OCI-LY7 (cell line): ENCODE measurements at regions not wholly inside any gene's neighbourhood (a gene's known extent, or its start where the extent isn't known, plus 50 kb on each side); places are given as distances from the start of the nearest gene placed in this dataset.

Source experiments
- BruUV-seq: library from RNA; stranded (reverse); fragments of 400-500 nt; replicated peaks from 2 replicates; lab custom pipeline; 2021; lab: Mats Ljungman, UMichigan
- CTCF ChIA-PET: fragments of 300-600 bp; sonication (Branson Sonifier 250); formaldehyde crosslinking; loops from one replicate; lab custom pipeline; 2022; ENCODE audit warnings: antibody characterized with exemption; ENCODE audit not compliant: unreplicated experiment; lab: Charles Lee
- POLR2A ChIA-PET: fragments of 300-600 bp; sonication (Branson Sonifier 250); formaldehyde crosslinking; loops from one replicate; lab custom pipeline; 2022; ENCODE audit warnings: antibody characterized with exemption; lab: Charles Lee
- DNase-seq: peaks from one replicate; pipeline ENCODE4 v3.0.0-alpha.2; 2015; ENCODE audit warnings: low spot score
- H2AFZ ChIP-seq: fragments of 200-600 bp; sonication (generic), shearing (Covaris generic); 2 replicates; pipeline ENCODE4 v1.6.1; 2014; ENCODE audit warnings: mild to moderate bottlenecking, antibody characterized with exemption, low read length, moderate library complexity
- H3K27ac ChIP-seq: fragments of 200-600 bp; sonication (generic); 2 replicates; pipeline ENCODE4 v1.5.1; 2014; ENCODE audit warnings: mixed run types, low read depth, mild to moderate bottlenecking, moderate library complexity, low read length, inconsistent platforms; ENCODE audit not compliant: poor library complexity, severe bottlenecking
- H3K36me3 ChIP-seq: fragments of 200-600 bp; sonication (generic); 2 replicates; pipeline ENCODE4 v1.6.1; 2014; ENCODE audit warnings: mild to moderate bottlenecking, antibody characterized with exemption, low read length, moderate library complexity, mixed read lengths; ENCODE audit not compliant: insufficient read depth
- H3K4me1 ChIP-seq: fragments of 200-600 bp; sonication (generic); 2 replicates; pipeline ENCODE4 v1.5.1; 2014; ENCODE audit warnings: mild to moderate bottlenecking, low read length; ENCODE audit not compliant: insufficient read depth, poor library complexity, severe bottlenecking
- H3K4me2 ChIP-seq: fragments of 200-600 bp; sonication (generic); 2 replicates; pipeline ENCODE4 v1.6.1; 2014; ENCODE audit warnings: mild to moderate bottlenecking, low read length
- H3K4me3 ChIP-seq: fragments of 200-600 bp; sonication (generic); 2 replicates; pipeline ENCODE4 v1.5.1; 2014; ENCODE audit warnings: mild to moderate bottlenecking, low read depth, low read length; ENCODE audit not compliant: poor library complexity, severe bottlenecking
- H3K79me2 ChIP-seq: fragments of 200-600 bp; sonication (generic); 2 replicates; pipeline ENCODE4 v1.6.1; 2016; ENCODE audit warnings: low read depth, mild to moderate bottlenecking, low read length, moderate library complexity, mixed read lengths; ENCODE audit not compliant: insufficient read depth
- H3K9me2 ChIP-seq: fragments of 200-600 bp; sonication (generic); 2 replicates; pipeline ENCODE4 v1.6.1; 2016; ENCODE audit warnings: mild to moderate bottlenecking, low read length, mixed read lengths; ENCODE audit not compliant: insufficient read depth
- H3K9me3 ChIP-seq: fragments of 200-600 bp; sonication (generic); 2 replicates; pipeline ENCODE4 v1.6.1; 2014; ENCODE audit warnings: mild to moderate bottlenecking, mixed run types, low read length, mixed read lengths
- H4K20me1 ChIP-seq: fragments of 200-600 bp; sonication (generic); 2 replicates; pipeline ENCODE4 v1.6.1; 2014; ENCODE audit warnings: mild to moderate bottlenecking, antibody characterized with exemption, low read length, moderate library complexity, mixed read lengths; ENCODE audit not compliant: insufficient read depth
- EZH2phosphoT487 ChIP-seq: fragments of 200-600 bp; sonication (generic); IDR thresholded peaks from 2 replicates; pipeline ENCODE4 v1.6.1; 2018; ENCODE audit warnings: low read depth, borderline replicate concordance, mild to moderate bottlenecking, mixed run types, antibody characterized with exemption, low read length, moderate library complexity, mixed read lengths
- intact Hi-C: fragments of 100-400 bp; cut with micrococcal nuclease; formaldehyde crosslinking; loops from one replicate; pipeline ENCODE4 v1.10.0; 2022; ENCODE audit not compliant: unreplicated experiment
- TF ChIP-seq, protein P1 (sequence below): fragments of 200-600 bp; sonication (generic); conservative IDR thresholded peaks from 2 replicates; pipeline ENCODE4 v1.5.1; 2014; ENCODE audit warnings: mild to moderate bottlenecking, antibody characterized with exemption, low read length, moderate library complexity, mixed read lengths

DNA sequence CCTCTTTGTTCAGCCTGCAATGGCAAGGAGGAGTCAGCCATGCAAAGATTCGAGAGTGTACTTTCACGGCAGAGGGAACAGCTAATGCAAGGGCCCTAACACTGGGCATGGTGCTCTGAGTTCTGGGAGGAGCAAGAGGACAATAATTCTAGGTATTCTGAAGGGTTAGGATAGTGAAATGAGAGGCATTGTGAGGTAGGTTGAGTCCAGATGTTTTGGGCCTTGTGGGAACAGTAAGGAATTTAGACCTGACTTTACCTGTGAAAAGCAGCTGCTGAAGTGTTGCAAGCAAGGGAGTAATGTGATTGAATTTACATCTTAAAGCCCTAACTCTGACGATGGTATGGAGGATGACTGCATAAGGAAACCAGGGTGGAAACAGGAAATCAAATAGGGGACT is 211.6 kb downstream of the CNTN3 start:
- H3K9me3 ChIP-seq: no peaks in the 10 kb centered on the region
- CTCF ChIA-PET: no interaction called here
- H3K4me2 ChIP-seq: no peak overlapping the region
- H3K36me3 ChIP-seq: no peaks in the 10 kb centered on the region
- H2AFZ ChIP-seq: no peak overlapping the region
- no TSS peak for BruUV-seq
- POLR2A ChIA-PET: no interaction called here
- no peaks in the 10 kb centered on the region for H4K20me1 ChIP-seq
- DNase-seq: no peak
- no peaks in the 10 kb centered on the region for H3K4me1 ChIP-seq
- TF ChIP-seq EZH2phosphoT487: no peak
- TF ChIP-seq, protein P1, sequence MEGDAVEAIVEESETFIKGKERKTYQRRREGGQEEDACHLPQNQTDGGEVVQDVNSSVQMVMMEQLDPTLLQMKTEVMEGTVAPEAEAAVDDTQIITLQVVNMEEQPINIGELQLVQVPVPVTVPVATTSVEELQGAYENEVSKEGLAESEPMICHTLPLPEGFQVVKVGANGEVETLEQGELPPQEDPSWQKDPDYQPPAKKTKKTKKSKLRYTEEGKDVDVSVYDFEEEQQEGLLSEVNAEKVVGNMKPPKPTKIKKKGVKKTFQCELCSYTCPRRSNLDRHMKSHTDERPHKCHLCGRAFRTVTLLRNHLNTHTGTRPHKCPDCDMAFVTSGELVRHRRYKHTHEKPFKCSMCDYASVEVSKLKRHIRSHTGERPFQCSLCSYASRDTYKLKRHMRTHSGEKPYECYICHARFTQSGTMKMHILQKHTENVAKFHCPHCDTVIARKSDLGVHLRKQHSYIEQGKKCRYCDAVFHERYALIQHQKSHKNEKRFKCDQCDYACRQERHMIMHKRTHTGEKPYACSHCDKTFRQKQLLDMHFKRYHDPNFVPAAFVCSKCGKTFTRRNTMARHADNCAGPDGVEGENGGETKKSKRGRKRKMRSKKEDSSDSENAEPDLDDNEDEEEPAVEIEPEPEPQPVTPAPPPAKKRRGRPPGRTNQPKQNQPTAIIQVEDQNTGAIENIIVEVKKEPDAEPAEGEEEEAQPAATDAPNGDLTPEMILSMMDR: no peak
- H3K4me3 ChIP-seq: no peak overlapping the region
- intact Hi-C loops: no loop called here
- no peaks in the 10 kb centered on the region for H3K79me2 ChIP-seq
- H3K9me2 ChIP-seq: no peaks in the 10 kb centered on the region
- no peak overlapping the region for H3K27ac ChIP-seq

DNA sequence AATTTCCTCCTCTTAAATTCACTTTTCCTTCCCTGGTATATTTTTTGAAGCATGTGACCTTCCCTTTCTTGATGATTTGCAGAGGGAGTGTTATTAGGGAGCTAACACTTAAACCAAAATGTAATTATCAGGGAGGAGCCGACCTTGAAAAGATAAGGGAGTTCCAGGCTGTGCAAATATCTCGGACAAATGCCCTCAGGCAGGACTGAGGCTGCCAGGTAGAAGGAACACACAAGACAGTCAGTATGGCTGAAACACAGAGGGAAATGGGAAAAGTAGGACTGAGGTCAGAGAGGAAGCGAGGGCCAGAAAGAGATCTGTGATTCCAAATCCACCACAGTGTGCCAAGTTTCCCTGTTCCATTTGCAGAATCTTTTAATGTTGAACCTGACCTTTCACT is 221.0 kb downstream of the CNTN3 start:
- no peaks in the 10 kb centered on the region for H4K20me1 ChIP-seq
- no peak overlapping the region for H3K4me3 ChIP-seq
- DNase-seq: no peak
- no peaks in the 10 kb centered on the region for H3K4me1 ChIP-seq
- H3K79me2 ChIP-seq: no peaks in the 10 kb centered on the region
- no peaks in the 10 kb centered on the region for H3K36me3 ChIP-seq
- CTCF ChIA-PET: no interaction called here
- BruUV-seq: no TSS peak
- intact Hi-C loops: no loop called here
- no peak overlapping the region for H3K27ac ChIP-seq
- H3K9me3 ChIP-seq: no peaks in the 10 kb centered on the region
- H3K9me2 ChIP-seq: no peaks in the 10 kb centered on the region
- POLR2A ChIA-PET: no interaction called here
- no peak overlapping the region for H3K4me2 ChIP-seq
- no peak overlapping the region for H2AFZ ChIP-seq
- TF ChIP-seq, protein P1: no peak
- no peak for TF ChIP-seq EZH2phosphoT487

DNA sequence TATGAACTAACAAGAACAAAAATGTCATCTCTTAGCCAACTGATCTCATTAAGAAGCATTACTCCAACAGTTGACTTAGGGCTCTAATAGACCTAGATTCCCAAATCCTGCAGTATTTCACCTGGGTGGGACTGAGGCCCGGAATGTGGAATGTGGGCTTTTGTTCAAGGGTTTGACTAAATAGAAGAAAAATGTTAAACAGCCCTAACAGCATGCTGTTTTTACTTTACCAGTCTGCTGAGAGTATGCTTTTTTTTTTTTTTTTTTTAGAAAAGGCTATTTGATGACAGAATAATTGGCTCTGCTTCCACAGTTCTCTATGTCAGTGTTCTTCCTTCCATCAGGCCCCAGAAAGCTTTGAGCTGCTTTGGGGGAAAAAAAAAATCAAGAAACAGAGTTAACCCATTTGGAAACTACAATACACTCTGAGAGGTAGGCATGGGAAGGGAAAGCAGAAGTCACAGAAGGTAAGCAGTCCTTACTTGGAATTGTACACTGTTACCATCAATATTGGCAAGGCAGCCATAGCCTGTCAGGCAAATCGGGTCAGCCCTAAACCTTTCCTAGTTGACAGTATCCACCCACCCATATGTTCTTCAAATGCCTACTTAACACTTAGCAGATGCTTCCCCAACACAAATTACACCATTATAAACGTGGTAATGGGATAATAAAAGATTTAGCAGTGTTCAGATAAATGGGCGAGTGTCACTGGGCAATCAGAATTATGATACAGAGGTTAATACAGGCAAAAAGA is 224.2 kb downstream of the CNTN3 start:
- TF ChIP-seq EZH2phosphoT487: no peak
- TF ChIP-seq, protein P1: no peak
- Histone ChIP-seq H3K27ac (no peak overlapping the region), H3K4me3 (no peak overlapping the region), H2AFZ (no peak overlapping the region), H3K79me2 (no peaks in the 10 kb centered on the region), H3K4me1 (no peaks in the 10 kb centered on the region), H3K9me3 (no peaks in the 10 kb centered on the region), H3K36me3 (no peaks in the 10 kb centered on the region), H4K20me1 (no peaks in the 10 kb centered on the region), H3K9me2 (no peaks in the 10 kb centered on the region), H3K4me2 (no peak overlapping the region)
- no TSS peak for BruUV-seq
- CTCF ChIA-PET: no interaction called here
- POLR2A ChIA-PET: no interaction called here
- intact Hi-C loops: no loop called here
- no peak for DNase-seq
